DOHH2 (cell line): ENCODE measurements at regions not wholly inside any gene's neighbourhood (a gene's known extent, or its start where the extent isn't known, plus 50 kb on each side); places are given as distances from the start of the nearest gene placed in this dataset.

ENCODE experiments used
- H3F3A ChIP-seq: fragments of 200-600 bp; sonication (generic), shearing (Covaris generic); 2 replicates; pipeline ENCODE4 v1.6.0; 2016; ENCODE audit warnings: antibody characterized with exemption, mild to moderate bottlenecking; ENCODE audit not compliant: control insufficient read depth, insufficient read depth
- H3K27ac ChIP-seq: fragments of 200-600 bp; sonication (generic); 2 replicates; pipeline ENCODE4 v1.5.1; 2014; ENCODE audit warnings: low read depth, mild to moderate bottlenecking, low read length, moderate library complexity
- H3K27me3 ChIP-seq: fragments of 200-600 bp; sonication (generic); 2 replicates; pipeline ENCODE4 v1.6.1; 2014; ENCODE audit warnings: mild to moderate bottlenecking, low read length, mixed read lengths; ENCODE audit not compliant: control insufficient read depth
- H3K36me3 ChIP-seq: fragments of 200-600 bp; sonication (generic); 2 replicates; pipeline ENCODE4 v1.6.1; 2014; ENCODE audit warnings: mild to moderate bottlenecking, low read length, moderate library complexity, mixed read lengths; ENCODE audit not compliant: control insufficient read depth
- H3K4me1 ChIP-seq: fragments of 200-600 bp; sonication (generic); 2 replicates; pipeline ENCODE4 v1.6.1; 2014; ENCODE audit warnings: mild to moderate bottlenecking, low read length, mixed read lengths; ENCODE audit not compliant: control insufficient read depth
- H3K4me2 ChIP-seq: fragments of 200-600 bp; sonication (generic); 2 replicates; pipeline ENCODE4 v1.6.0; 2014; ENCODE audit warnings: mild to moderate bottlenecking, low read length, moderate library complexity
- H3K4me3 ChIP-seq: fragments of 200-600 bp; sonication (generic); 2 replicates; pipeline ENCODE4 v1.5.1; 2014; ENCODE audit warnings: mild to moderate bottlenecking, low read length, mixed read lengths
- H3K79me2 ChIP-seq: fragments of 200-600 bp; sonication (generic); 2 replicates; pipeline ENCODE4 v1.6.1; 2014; ENCODE audit warnings: mild to moderate bottlenecking, low read length, mixed read lengths; ENCODE audit not compliant: control insufficient read depth
- H3K9me2 ChIP-seq: fragments of 200-600 bp; sonication (generic); replicated peaks from 2 replicates; pipeline ENCODE4 v1.6.1; 2014; ENCODE audit warnings: mild to moderate bottlenecking, low read length, mixed read lengths; ENCODE audit not compliant: control insufficient read depth
- H3K9me3 ChIP-seq: fragments of 200-600 bp; sonication (generic); 2 replicates; pipeline ENCODE4 v1.6.1; 2014; ENCODE audit warnings: antibody characterized with exemption, low read length, mixed read lengths; ENCODE audit not compliant: control insufficient read depth, insufficient read depth
- H4K20me1 ChIP-seq: fragments of 200-600 bp; sonication (generic); 2 replicates; pipeline ENCODE4 v1.6.0; 2014; ENCODE audit warnings: low read depth, mild to moderate bottlenecking, antibody characterized with exemption, low read length, moderate library complexity; ENCODE audit not compliant: control insufficient read depth, insufficient read depth
- EZH2phosphoT487 ChIP-seq: fragments of 200-600 bp; sonication (generic); IDR thresholded peaks from 2 replicates; pipeline ENCODE4 v1.6.1; 2017; ENCODE audit warnings: borderline replicate concordance, mild to moderate bottlenecking, antibody characterized with exemption, low read length, moderate library complexity, mixed read lengths
- TF ChIP-seq, protein P1 (sequence below): fragments of 200-600 bp; sonication (generic); IDR thresholded peaks from one replicate; pipeline ENCODE4 v1.5.1; 2014; ENCODE audit warnings: antibody characterized with exemption, mild to moderate bottlenecking, low read depth, low read length; ENCODE audit not compliant: poor library complexity, severe bottlenecking

DNA sequence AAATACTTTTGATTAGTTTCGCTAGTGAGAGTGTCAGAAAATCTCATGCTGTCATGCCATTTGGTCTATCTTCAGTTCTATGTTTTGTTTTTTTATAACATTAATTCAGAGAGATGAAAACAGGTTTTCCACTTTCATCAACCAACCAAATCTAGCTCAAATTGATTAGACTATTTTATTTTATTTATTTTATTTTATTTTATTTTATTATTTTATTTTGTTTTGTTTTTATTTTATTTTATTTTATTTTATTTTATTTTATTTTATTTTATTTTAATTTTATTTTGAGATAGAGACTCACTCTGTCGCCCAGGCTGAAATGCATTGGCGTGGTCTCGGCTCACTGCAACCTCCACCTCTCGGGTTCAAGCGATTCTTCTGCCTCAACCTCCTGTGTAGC, 1391.0 kb upstream of the ADGRB3 start:
- no peak overlapping the region for H3K4me2 ChIP-seq
- H3K9me2 ChIP-seq = no peaks in the 10 kb centered on the region
- H3K27ac ChIP-seq = no peak overlapping the region
- no peak overlapping the region for H3K4me3 ChIP-seq
- no peaks in the 10 kb centered on the region for H3K36me3 ChIP-seq
- H3K79me2 ChIP-seq = no peaks in the 10 kb centered on the region
- H3F3A ChIP-seq = no peaks in the 10 kb centered on the region
- TF ChIP-seq, protein P1, sequence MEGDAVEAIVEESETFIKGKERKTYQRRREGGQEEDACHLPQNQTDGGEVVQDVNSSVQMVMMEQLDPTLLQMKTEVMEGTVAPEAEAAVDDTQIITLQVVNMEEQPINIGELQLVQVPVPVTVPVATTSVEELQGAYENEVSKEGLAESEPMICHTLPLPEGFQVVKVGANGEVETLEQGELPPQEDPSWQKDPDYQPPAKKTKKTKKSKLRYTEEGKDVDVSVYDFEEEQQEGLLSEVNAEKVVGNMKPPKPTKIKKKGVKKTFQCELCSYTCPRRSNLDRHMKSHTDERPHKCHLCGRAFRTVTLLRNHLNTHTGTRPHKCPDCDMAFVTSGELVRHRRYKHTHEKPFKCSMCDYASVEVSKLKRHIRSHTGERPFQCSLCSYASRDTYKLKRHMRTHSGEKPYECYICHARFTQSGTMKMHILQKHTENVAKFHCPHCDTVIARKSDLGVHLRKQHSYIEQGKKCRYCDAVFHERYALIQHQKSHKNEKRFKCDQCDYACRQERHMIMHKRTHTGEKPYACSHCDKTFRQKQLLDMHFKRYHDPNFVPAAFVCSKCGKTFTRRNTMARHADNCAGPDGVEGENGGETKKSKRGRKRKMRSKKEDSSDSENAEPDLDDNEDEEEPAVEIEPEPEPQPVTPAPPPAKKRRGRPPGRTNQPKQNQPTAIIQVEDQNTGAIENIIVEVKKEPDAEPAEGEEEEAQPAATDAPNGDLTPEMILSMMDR = no peak
- no peak for TF ChIP-seq EZH2phosphoT487
- no peaks in the 10 kb centered on the region for H4K20me1 ChIP-seq
- H3K27me3 ChIP-seq = no peaks in the 10 kb centered on the region
- H3K4me1 ChIP-seq = no peaks in the 10 kb centered on the region
- no peaks in the 10 kb centered on the region for H3K9me3 ChIP-seq

DNA sequence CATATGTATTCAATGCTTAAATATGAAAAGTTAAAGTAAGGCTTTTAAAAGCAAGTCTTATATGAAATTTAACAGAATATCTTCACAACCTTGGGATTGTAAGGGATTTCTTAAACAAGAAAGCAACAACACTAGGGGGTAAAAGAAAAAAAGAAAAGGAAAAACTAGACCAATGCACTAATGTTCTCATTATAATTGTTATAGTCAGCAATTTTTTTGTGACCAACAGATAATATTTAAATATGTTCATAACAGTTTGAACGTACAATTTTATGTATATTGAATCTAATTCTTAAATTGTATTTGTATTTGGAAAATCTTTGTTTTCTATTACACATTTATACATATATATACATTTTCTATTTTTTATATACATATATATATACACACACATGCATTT, 1397.8 kb upstream of the ADGRB3 start:
- no peaks in the 10 kb centered on the region for H3K79me2 ChIP-seq
- H3K4me2 ChIP-seq = no peak overlapping the region
- H3K27ac ChIP-seq = no peak overlapping the region
- no peaks in the 10 kb centered on the region for H4K20me1 ChIP-seq
- H3K27me3 ChIP-seq = no peaks in the 10 kb centered on the region
- no peak overlapping the region for H3K4me3 ChIP-seq
- H3K4me1 ChIP-seq = no peaks in the 10 kb centered on the region
- H3K9me2 ChIP-seq = no peaks in the 10 kb centered on the region
- no peaks in the 10 kb centered on the region for H3F3A ChIP-seq
- no peak for TF ChIP-seq EZH2phosphoT487
- TF ChIP-seq, protein P1 = no peak
- no peaks in the 10 kb centered on the region for H3K9me3 ChIP-seq
- no peaks in the 10 kb centered on the region for H3K36me3 ChIP-seq

DNA sequence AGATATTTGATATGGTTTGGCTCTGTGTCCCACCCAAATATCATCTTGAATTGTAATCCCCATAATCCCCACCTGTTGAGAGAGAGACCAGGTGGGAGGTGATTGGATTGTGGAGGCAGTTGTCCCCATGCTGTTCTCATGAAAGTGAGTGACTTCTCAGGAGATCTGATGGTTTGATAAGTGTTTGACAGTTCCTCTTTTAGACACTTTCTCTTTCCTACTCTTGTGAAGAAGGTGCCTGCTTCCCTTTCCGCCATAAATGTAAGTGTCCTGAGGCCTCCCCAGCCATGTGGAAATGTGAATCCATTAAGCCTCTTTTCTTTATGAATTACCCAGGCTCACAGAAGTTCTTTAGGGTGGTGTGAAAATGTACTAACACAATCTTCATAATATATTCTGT, 1404.0 kb upstream of the ADGRB3 start:
- H3F3A ChIP-seq = no peaks in the 10 kb centered on the region
- H3K4me1 ChIP-seq = no peaks in the 10 kb centered on the region
- H3K27ac ChIP-seq = no peak overlapping the region
- H3K36me3 ChIP-seq = no peaks in the 10 kb centered on the region
- H3K4me3 ChIP-seq = no peak overlapping the region
- H3K27me3 ChIP-seq = no peaks in the 10 kb centered on the region
- H4K20me1 ChIP-seq = no peaks in the 10 kb centered on the region
- no peaks in the 10 kb centered on the region for H3K9me2 ChIP-seq
- no peak overlapping the region for H3K4me2 ChIP-seq
- TF ChIP-seq, protein P1 = no peak
- TF ChIP-seq EZH2phosphoT487 = no peak
- no peaks in the 10 kb centered on the region for H3K9me3 ChIP-seq
- H3K79me2 ChIP-seq = no peaks in the 10 kb centered on the region

DNA sequence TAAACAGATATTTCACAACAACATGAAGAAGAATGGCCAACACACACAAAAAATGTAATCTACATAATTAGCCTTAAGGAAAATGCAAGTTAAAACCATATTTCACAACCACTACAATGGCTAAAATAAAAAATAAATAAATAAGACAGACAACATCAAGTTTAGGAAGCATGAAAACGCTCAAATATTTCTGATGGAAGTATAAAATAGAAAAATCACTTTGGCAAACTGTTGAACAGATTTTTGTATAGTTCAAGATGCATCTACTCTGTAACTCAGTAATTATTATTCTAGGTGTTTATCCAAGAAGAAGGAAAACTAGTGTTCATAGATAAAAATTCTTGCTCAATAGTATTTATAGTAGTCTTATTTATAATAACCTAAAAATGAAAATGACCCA, 1410.1 kb upstream of the ADGRB3 start:
- no peak overlapping the region for H3K4me2 ChIP-seq
- no peak overlapping the region for H3K27ac ChIP-seq
- no peaks in the 10 kb centered on the region; the same call in 1 of the 2 replicates for H3F3A ChIP-seq
- H3K27me3 ChIP-seq = no peaks in the 10 kb centered on the region
- H3K9me2 ChIP-seq = no peaks in the 10 kb centered on the region
- TF ChIP-seq EZH2phosphoT487 = no peak
- TF ChIP-seq, protein P1 = no peak
- H3K79me2 ChIP-seq = no peaks in the 10 kb centered on the region
- H3K4me3 ChIP-seq = no peak overlapping the region
- H3K4me1 ChIP-seq = no peaks in the 10 kb centered on the region
- no peaks in the 10 kb centered on the region for H3K36me3 ChIP-seq
- no peaks in the 10 kb centered on the region for H3K9me3 ChIP-seq
- no peaks in the 10 kb centered on the region for H4K20me1 ChIP-seq
